ENCODE measurements at regions not wholly inside any gene's neighbourhood (a gene's known extent, or its start where the extent isn't known, plus 50 kb on each side); places are given as distances from the start of the nearest gene placed in this dataset.

DNA sequence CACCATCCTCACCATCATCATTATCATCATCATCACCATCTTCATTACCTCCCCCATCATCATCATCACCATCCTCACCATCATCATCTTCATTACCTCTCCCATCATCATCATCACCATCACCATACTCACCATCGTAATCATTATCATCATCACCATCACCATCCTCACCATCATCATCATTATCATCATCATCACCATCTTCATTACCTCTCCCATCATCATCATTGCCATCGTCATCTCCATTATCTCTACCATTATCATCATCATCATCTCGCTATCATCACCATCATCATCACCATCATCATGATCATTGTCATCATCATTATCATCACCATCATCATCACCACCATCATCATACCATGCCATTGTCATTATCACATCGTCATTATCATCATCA, 362.9 kb downstream of the DHRSX start:
- TF ChIP-seq EZH2phosphoT487 (IDR thresholded peaks at IDR 0.05; ENCODE audit: insufficient read depth, low read depth) (no peak), EZH2 (IDR thresholded peaks at IDR 0.05; ENCODE audit: insufficient read depth, poor library complexity, severe bottlenecking) (no peak)

Data from GM23248 (cell line).